Trophoblast cell (in vitro differentiated cells and primary cell): ENCODE measurements at regions not wholly inside any gene's neighbourhood (a gene's known extent, or its start where the extent isn't known, plus 50 kb on each side); places are given as distances from the start of the nearest gene placed in this dataset.
"Not testable (repeated sequence)": the region's sequence is repeated elsewhere in the genome, so short reads cannot be mapped to it uniquely, and the experiment has no call there.

Source experiments
- DNase-seq, 2 donors: peaks; one replicate each; pipeline ENCODE4 v3.0.0-alpha.2; 2016
- H2AFZ ChIP-seq: 2 replicates; pipeline ENCODE4 v1.6.1; 2013; ENCODE audit warnings: low read length, moderate library complexity, mild to moderate bottlenecking; ENCODE audit not compliant: insufficient read depth, poor library complexity
- H2AK5ac ChIP-seq: 2 replicates; pipeline ENCODE4 v1.6.1; 2013; ENCODE audit warnings: mild to moderate bottlenecking, low read length
- H2BK120ac ChIP-seq: 2 replicates; pipeline ENCODE4 v1.6.1; 2013; ENCODE audit warnings: low read length, mild to moderate bottlenecking, moderate library complexity; ENCODE audit not compliant: insufficient read depth, poor library complexity
- H2BK12ac ChIP-seq: 2 replicates; pipeline ENCODE4 v1.6.1; 2013; ENCODE audit warnings: mild to moderate bottlenecking, low read length, moderate library complexity
- H2BK5ac ChIP-seq: 2 replicates; pipeline ENCODE4 v1.6.1; 2013; ENCODE audit warnings: low read length, low read depth, moderate library complexity, mild to moderate bottlenecking; ENCODE audit not compliant: poor library complexity
- H3K14ac ChIP-seq: 2 replicates; pipeline ENCODE4 v1.6.1; 2013; ENCODE audit warnings: mild to moderate bottlenecking, low read length
- H3K18ac ChIP-seq: 2 replicates; pipeline ENCODE4 v1.6.1; 2013; ENCODE audit warnings: mild to moderate bottlenecking, low read length
- H3K23ac ChIP-seq: 2 replicates; pipeline ENCODE4 v1.6.1; 2013; ENCODE audit warnings: low read length
- H3K27ac ChIP-seq: 2 replicates; pipeline ENCODE4 v1.5.1; 2013; ENCODE audit warnings: low read depth, mild to moderate bottlenecking, inconsistent platforms, low read length, moderate library complexity
- H3K27me3 ChIP-seq: 2 replicates; pipeline ENCODE4 v1.6.1; 2013; ENCODE audit warnings: inconsistent platforms, mild to moderate bottlenecking, low read length, moderate library complexity; ENCODE audit not compliant: insufficient read depth
- H3K36me3 ChIP-seq, 2 experiments: 1 replicate in 1 of 2; 2 replicates in 1 of 2; pipeline ENCODE4 v1.6.1; 2013; ENCODE audit warnings: low read length in 2 of 2, mild to moderate bottlenecking in 2 of 2, moderate library complexity in 1 of 2; ENCODE audit not compliant: insufficient read depth in 2 of 2, control insufficient read depth in 1 of 2
- H3K4ac ChIP-seq: 2 replicates; pipeline ENCODE4 v1.6.1; 2013; ENCODE audit warnings: low read depth, mild to moderate bottlenecking, low read length, moderate library complexity
- H3K4me1 ChIP-seq, 2 experiments: 1 replicate in 1 of 2; 2 replicates in 1 of 2; pipeline ENCODE4 v1.6.1; 2013; ENCODE audit warnings: low read length in 2 of 2, mild to moderate bottlenecking in 2 of 2, moderate library complexity in 1 of 2; ENCODE audit not compliant: insufficient read depth in 2 of 2, control insufficient read depth in 1 of 2
- H3K4me2 ChIP-seq: 2 replicates; pipeline ENCODE4 v1.6.1; 2013; ENCODE audit warnings: inconsistent platforms, mild to moderate bottlenecking, low read length, moderate library complexity
- H3K4me3 ChIP-seq: 2 replicates; pipeline ENCODE4 v1.5.1; 2013; ENCODE audit warnings: mild to moderate bottlenecking, low read depth, low read length, inconsistent platforms
- H3K79me1 ChIP-seq: one replicate; pipeline ENCODE4 v1.6.1; 2013; ENCODE audit warnings: low read length
- H3K79me2 ChIP-seq: 2 replicates; pipeline ENCODE4 v1.6.1; 2013; ENCODE audit warnings: low read length, mild to moderate bottlenecking; ENCODE audit not compliant: control insufficient read depth, insufficient read depth, poor library complexity
- H3K9ac ChIP-seq: 2 replicates; pipeline ENCODE4 v1.6.1; 2013; ENCODE audit warnings: mild to moderate bottlenecking, low read length
- H3K9me3 ChIP-seq: 2 replicates; pipeline ENCODE4 v1.6.1; 2013; ENCODE audit warnings: low read depth, mild to moderate bottlenecking, control low read depth, inconsistent platforms, low read length; ENCODE audit not compliant: insufficient read depth
- H4K12ac ChIP-seq: 2 replicates; pipeline ENCODE4 v1.6.1; 2013; ENCODE audit warnings: low read depth, mild to moderate bottlenecking, low read length, moderate library complexity
- H4K8ac ChIP-seq: 2 replicates; pipeline ENCODE4 v1.6.1; 2013; ENCODE audit warnings: low read depth, mild to moderate bottlenecking, low read length, moderate library complexity
- H4K91ac ChIP-seq: one replicate; pipeline ENCODE4 v1.6.1; 2013; ENCODE audit warnings: low read depth, mild to moderate bottlenecking, low read length, moderate library complexity
- WGBS: extraction: QIAGEN DNeasy Blood & Tissue Kit; methylation state at CpG from one replicate; pipeline ENCODE4 v1.1.7; 2013; ENCODE audit warnings: missing lambda C conversion rate; ENCODE audit not compliant: insufficient read length, insufficient coverage; ENCODE audit errors: extremely low coverage; 5-methylcytosine and 5-hydroxymethylcytosine counted together

GRCh38 chr15:98097986-98098385 lies 137.5 kb downstream of the ARRDC4 start:
- not testable (repeated sequence) for H3K79me2 ChIP-seq, H3K79me1 ChIP-seq, H4K12ac ChIP-seq, H2BK12ac ChIP-seq, H2BK120ac ChIP-seq, H2BK5ac ChIP-seq, H4K91ac ChIP-seq, H4K8ac ChIP-seq, H3K9ac ChIP-seq, H2AK5ac ChIP-seq, H3K9me3 ChIP-seq, H3K4me3 ChIP-seq, H3K4ac ChIP-seq, DNase-seq, H3K14ac ChIP-seq, H3K36me3 ChIP-seq, H3K27me3 ChIP-seq, H2AFZ ChIP-seq, H3K4me1 ChIP-seq, H3K18ac ChIP-seq, H3K4me2 ChIP-seq, H3K23ac ChIP-seq, H3K27ac ChIP-seq
- WGBS = no CpG with 5 or more reads among the region's 2 CpGs

- DNase-seq, H4K12ac ChIP-seq, H3K27me3 ChIP-seq, H3K79me1 ChIP-seq, H3K9me3 ChIP-seq, H2BK12ac ChIP-seq, H2BK5ac ChIP-seq, H2AK5ac ChIP-seq, H3K4me2 ChIP-seq, H3K14ac ChIP-seq, H3K79me2 ChIP-seq, H3K4me3 ChIP-seq, H3K18ac ChIP-seq, H2BK120ac ChIP-seq, H4K8ac ChIP-seq, H3K4ac ChIP-seq, H3K36me3 ChIP-seq, H3K27ac ChIP-seq, H4K91ac ChIP-seq, H3K23ac ChIP-seq, H2AFZ ChIP-seq, H3K9ac ChIP-seq, H3K4me1 ChIP-seq: not testable (repeated sequence)
- no CpG with 5 or more reads among the region's 6 CpGs for WGBS
These were observed 140.1 kb downstream of the ARRDC4 start for GRCh38 chr15:98100606-98101005.

- H3K23ac ChIP-seq = no peak overlapping the region
- H3K79me1 ChIP-seq = no peaks in the 10 kb centered on the region
- H3K4me2 ChIP-seq = no peak overlapping the region
- H2AFZ ChIP-seq = no peak overlapping the region
- H3K4ac ChIP-seq = no peak overlapping the region
- H3K79me2 ChIP-seq = peaks cover 2% of the 10 kb centered on the region
- H3K4me3 ChIP-seq = no peak overlapping the region
- no peaks in the 10 kb centered on the region for H3K36me3 ChIP-seq
- no peak for DNase-seq
- no peak overlapping the region for H4K12ac ChIP-seq
- H4K8ac ChIP-seq = no peak overlapping the region
- no peak overlapping the region for H2BK5ac ChIP-seq
- H3K18ac ChIP-seq = no peak overlapping the region
- H3K27ac ChIP-seq = no peak overlapping the region
- no peaks in the 10 kb centered on the region for H3K9me3 ChIP-seq
- peaks cover 2 to 3% of the 10 kb centered on the region in 2 experiments for H3K4me1 ChIP-seq
- H2BK120ac ChIP-seq = no peak overlapping the region
- no peak overlapping the region for H4K91ac ChIP-seq
- no peaks in the 10 kb centered on the region for H3K27me3 ChIP-seq
- H2BK12ac ChIP-seq = no peak overlapping the region
- H2AK5ac ChIP-seq = no peak overlapping the region
- WGBS = no CpG with 5 or more reads among the region's 6 CpGs
- H3K9ac ChIP-seq = no peak overlapping the region
- H3K14ac ChIP-seq = no peak overlapping the region
These were observed 143.1 kb downstream of the ARRDC4 start for GRCh38 chr15:98103570-98103969.

GRCh38 chr15:98104386-98105151 lies 144.1 kb downstream of the ARRDC4 start:
- no CpG with 5 or more reads among the region's 53 CpGs for WGBS
- not testable (repeated sequence) for H4K91ac ChIP-seq, H3K79me2 ChIP-seq, H2BK12ac ChIP-seq, H2BK5ac ChIP-seq, H2AK5ac ChIP-seq, H3K79me1 ChIP-seq, H3K4me2 ChIP-seq, H3K9ac ChIP-seq, H3K27ac ChIP-seq, H4K8ac ChIP-seq, H3K4me1 ChIP-seq, H3K27me3 ChIP-seq, H3K9me3 ChIP-seq, H2BK120ac ChIP-seq, H3K14ac ChIP-seq, H3K4ac ChIP-seq, DNase-seq, H2AFZ ChIP-seq, H4K12ac ChIP-seq, H3K18ac ChIP-seq, H3K4me3 ChIP-seq, H3K23ac ChIP-seq, H3K36me3 ChIP-seq
